ENCODE measurements at regions not wholly inside any gene's neighbourhood (a gene's known extent, or its start where the extent isn't known, plus 50 kb on each side); places are given as distances from the start of the nearest gene placed in this dataset.

DNA sequence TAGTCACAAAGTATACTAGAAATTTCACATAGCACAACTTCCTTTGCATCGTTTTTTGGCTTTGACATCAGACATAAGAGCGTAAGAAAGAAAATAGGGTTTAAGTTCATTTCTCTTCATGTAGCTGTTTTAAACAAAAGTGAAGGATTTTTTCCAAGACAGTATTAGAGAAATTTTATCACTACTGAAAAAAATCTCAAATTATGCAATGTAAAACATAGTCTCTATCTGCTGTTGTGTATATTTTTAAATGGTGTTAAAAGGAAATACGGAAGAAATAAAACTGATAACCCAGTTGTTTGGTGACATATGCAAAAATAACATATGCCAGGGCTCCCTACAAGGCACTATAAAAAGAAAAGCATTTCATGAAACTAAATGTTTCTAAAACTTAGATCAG lies 1449.4 kb downstream of the LRRC4C start:
- Histone ChIP-seq H3K27ac (ENCODE audit: low read depth in 1 of 2, low read length in 2 of 2) (no peak overlapping the region), H3K27me3 (ENCODE audit: control insufficient read depth in 1 of 2, insufficient read depth in 2 of 2, low read length in 1 of 2) (no peaks in the 10 kb centered on the region), H3K36me3 (ENCODE audit: control insufficient read depth in 1 of 2, insufficient read depth in 2 of 2, low read length in 1 of 2) (no peaks in the 10 kb centered on the region), H3K4me1 (ENCODE audit: control insufficient read depth in 1 of 2, insufficient read depth in 2 of 2, low read length in 2 of 2) (no peaks in the 10 kb centered on the region), H3K4me3 (ENCODE audit: low read length in 2 of 2) (no peak overlapping the region), H3K9me3 (ENCODE audit: control insufficient read depth, low read length) (no peaks in the 10 kb centered on the region)
- WGBS, 2 donors: 32 to 44% methylated on average over 3 of the region's 3 CpGs
- DNase-seq (no peak), ATAC-seq (ENCODE audit: low FRiP score) (no peak)
- intact Hi-C loops (cut with DNase I): no loop called here

DNA sequence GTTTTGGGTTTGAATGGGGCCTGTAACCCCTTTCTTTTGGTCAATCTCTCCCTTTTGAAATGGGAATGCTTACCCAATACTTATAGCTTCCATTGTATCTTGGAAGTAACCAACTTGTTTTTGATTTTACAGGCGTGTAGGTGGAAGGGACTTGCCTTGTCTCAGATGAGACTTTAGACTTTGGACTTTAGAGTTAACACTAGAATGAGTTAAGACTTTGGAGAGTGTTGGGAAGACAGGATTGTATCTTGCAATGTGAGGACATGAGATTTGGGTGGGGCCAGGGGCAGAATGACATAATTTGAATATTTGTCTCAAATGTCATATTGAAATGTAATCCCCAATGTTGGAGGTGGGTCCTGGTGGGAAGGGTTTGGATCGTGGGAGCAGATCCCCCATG lies 1466.9 kb downstream of the LRRC4C start:
- H3K27me3 ChIP-seq (ENCODE audit: control insufficient read depth in 1 of 2, insufficient read depth in 2 of 2, low read length in 1 of 2): no peaks in the 10 kb centered on the region
- H3K9me3 ChIP-seq (ENCODE audit: control insufficient read depth, low read length): no peaks in the 10 kb centered on the region
- WGBS, 2 donors: 89 to 93% methylated on average over 2 of the region's 2 CpGs
- DNase-seq: no peak
- intact Hi-C loops (cut with DNase I): no loop called here
- ATAC-seq (ENCODE audit: low FRiP score): no peak
- H3K27ac ChIP-seq (ENCODE audit: low read depth in 1 of 2, low read length in 2 of 2): no peak overlapping the region
- H3K4me1 ChIP-seq (ENCODE audit: control insufficient read depth in 1 of 2, insufficient read depth in 2 of 2, low read length in 2 of 2): no peaks in the 10 kb centered on the region
- no peak overlapping the region for H3K4me3 ChIP-seq (ENCODE audit: low read length in 2 of 2)
- H3K36me3 ChIP-seq (ENCODE audit: control insufficient read depth in 1 of 2, insufficient read depth in 2 of 2, low read length in 1 of 2): no peaks in the 10 kb centered on the region

DNA sequence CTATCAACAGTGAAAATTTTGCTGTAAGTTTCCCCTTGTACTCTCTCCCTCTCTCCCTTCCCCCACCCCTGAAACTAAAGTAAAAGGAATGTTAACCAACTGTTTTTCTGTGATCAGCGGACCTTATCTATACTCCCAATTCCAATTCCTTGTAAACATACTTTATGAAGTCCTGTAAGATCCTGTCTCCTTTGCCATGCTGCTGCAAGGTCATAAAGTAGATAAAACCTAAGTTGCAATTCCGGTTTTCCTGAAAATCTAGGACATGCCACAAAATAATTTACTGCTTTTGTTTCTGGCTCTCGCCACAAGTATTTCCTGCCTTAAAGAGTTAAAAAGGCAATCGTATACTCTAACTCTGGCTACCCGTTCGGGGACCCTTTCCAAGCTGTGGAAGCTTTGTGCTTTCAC lies 1469.0 kb downstream of the LRRC4C start:
- Histone ChIP-seq H3K9me3 (ENCODE audit: control insufficient read depth, low read length) (no peaks in the 10 kb centered on the region), H3K4me3 (ENCODE audit: low read length in 2 of 2) (no peak overlapping the region), H3K27me3 (ENCODE audit: control insufficient read depth in 1 of 2, insufficient read depth in 2 of 2, low read length in 1 of 2) (no peaks in the 10 kb centered on the region), H3K36me3 (ENCODE audit: control insufficient read depth in 1 of 2, insufficient read depth in 2 of 2, low read length in 1 of 2) (no peaks in the 10 kb centered on the region), H3K4me1 (ENCODE audit: control insufficient read depth in 1 of 2, insufficient read depth in 2 of 2, low read length in 2 of 2) (no peaks in the 10 kb centered on the region), H3K27ac (ENCODE audit: low read depth in 1 of 2, low read length in 2 of 2) (no peak overlapping the region)
- intact Hi-C loops (cut with DNase I): no loop called here
- WGBS, 2 donors: 23 to 25% methylated on average over 6 of the region's 6 CpGs
- DNase-seq (no peak), ATAC-seq (ENCODE audit: low FRiP score) (no peak)

DNA sequence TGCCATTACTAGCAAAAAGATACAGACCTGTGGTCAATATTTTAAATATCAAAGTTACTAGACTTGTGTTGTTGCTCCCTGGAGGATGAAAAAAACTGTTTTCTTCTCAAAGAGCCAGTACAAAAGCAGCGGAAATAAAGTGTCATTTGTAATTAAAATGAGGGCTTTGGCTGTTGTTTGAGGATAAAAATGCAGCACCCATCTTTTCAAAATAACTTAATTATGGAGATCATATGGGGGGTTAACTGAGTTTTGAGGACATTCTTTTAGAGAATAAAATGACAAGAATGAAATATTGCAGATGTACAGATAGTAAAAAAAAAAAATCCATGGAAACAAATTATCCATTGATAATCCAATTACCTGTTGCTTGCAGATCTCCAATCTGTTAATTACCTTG lies 1484.4 kb downstream of the LRRC4C start:
- no peaks in the 10 kb centered on the region for H3K9me3 ChIP-seq (ENCODE audit: control insufficient read depth, low read length)
- 93 to 97% methylated on average over 1 of the region's 1 CpG for WGBS, 2 donors

DNA sequence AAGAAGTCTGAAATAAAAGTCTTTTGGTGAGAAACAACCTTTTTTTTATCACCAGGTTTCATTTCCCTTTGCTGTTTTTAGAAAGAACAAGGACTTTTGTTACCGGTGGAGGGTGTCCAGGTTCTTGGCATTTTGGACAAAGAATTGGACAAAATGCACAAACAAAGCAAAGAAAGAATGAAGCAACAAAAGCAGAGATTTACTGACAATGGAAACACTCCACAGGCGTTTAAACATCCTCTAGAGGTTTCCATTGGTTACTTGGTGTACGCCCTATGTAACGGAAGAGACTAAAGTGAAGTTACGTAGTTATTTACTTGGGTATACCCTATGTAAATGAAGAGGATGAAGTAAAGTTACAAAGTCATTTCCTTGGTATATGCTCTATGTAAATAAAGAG lies 1487.0 kb downstream of the LRRC4C start:
- Histone ChIP-seq H3K27me3 (ENCODE audit: control insufficient read depth in 1 of 2, insufficient read depth in 2 of 2, low read length in 1 of 2) (no peaks in the 10 kb centered on the region), H3K9me3 (ENCODE audit: control insufficient read depth, low read length) (peaks cover 2% of the 10 kb centered on the region), H3K27ac (ENCODE audit: low read depth in 1 of 2, low read length in 2 of 2) (no peak overlapping the region), H3K4me3 (ENCODE audit: low read length in 2 of 2) (no peak overlapping the region), H3K4me1 (ENCODE audit: control insufficient read depth in 1 of 2, insufficient read depth in 2 of 2, low read length in 2 of 2) (peaks cover 0 to 4% of the 10 kb centered on the region in 2 donors), H3K36me3 (ENCODE audit: control insufficient read depth in 1 of 2, insufficient read depth in 2 of 2, low read length in 1 of 2) (no peaks in the 10 kb centered on the region)
- ATAC-seq (ENCODE audit: low FRiP score) (no peak), DNase-seq (no peak)
- intact Hi-C loops (cut with DNase I): no loop called here
- 70 to 72% methylated on average over 5 of the region's 5 CpGs for WGBS, 2 donors

More for the DNA sequence above, 1484.4 kb downstream of the LRRC4C start:
- intact Hi-C loops (cut with DNase I): no loop called here
- no peak for DNase-seq
- no peak for ATAC-seq (ENCODE audit: low FRiP score)
- H3K27me3 ChIP-seq (ENCODE audit: control insufficient read depth in 1 of 2, insufficient read depth in 2 of 2, low read length in 1 of 2): no peaks in the 10 kb centered on the region
- no peak overlapping the region for H3K4me3 ChIP-seq (ENCODE audit: low read length in 2 of 2)
- H3K27ac ChIP-seq (ENCODE audit: low read depth in 1 of 2, low read length in 2 of 2): no peak overlapping the region
- H3K4me1 ChIP-seq (ENCODE audit: control insufficient read depth in 1 of 2, insufficient read depth in 2 of 2, low read length in 2 of 2): no peaks in the 10 kb centered on the region
- no peaks in the 10 kb centered on the region for H3K36me3 ChIP-seq (ENCODE audit: control insufficient read depth in 1 of 2, insufficient read depth in 2 of 2, low read length in 1 of 2)

DNA sequence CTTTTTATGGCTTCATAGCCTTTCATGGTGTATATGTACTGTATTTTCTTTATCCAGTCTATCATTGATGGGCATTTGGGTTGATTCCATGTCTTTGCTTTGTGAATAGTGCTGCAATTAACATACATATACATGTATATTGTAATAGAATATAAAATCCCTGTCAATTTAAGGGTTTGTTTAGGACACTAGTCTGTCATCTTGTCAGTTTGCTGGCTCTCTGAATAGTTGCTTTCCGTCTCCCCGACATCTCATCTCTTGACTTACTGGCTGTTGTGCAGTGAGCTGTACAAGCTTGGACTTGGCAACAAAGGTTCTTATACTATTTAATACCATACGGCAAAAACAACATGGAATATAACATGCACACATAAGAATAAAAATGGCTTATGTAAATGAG lies 1487.5 kb downstream of the LRRC4C start:
- Histone ChIP-seq H3K4me3 (ENCODE audit: low read length in 2 of 2) (no peak overlapping the region), H3K27me3 (ENCODE audit: control insufficient read depth in 1 of 2, insufficient read depth in 2 of 2, low read length in 1 of 2) (no peaks in the 10 kb centered on the region), H3K4me1 (ENCODE audit: control insufficient read depth in 1 of 2, insufficient read depth in 2 of 2, low read length in 2 of 2) (peaks cover 0 to 4% of the 10 kb centered on the region in 2 donors), H3K27ac (ENCODE audit: low read depth in 1 of 2, low read length in 2 of 2) (no peak overlapping the region), H3K36me3 (ENCODE audit: control insufficient read depth in 1 of 2, insufficient read depth in 2 of 2, low read length in 1 of 2) (no peaks in the 10 kb centered on the region), H3K9me3 (ENCODE audit: control insufficient read depth, low read length) (peaks cover 2% of the 10 kb centered on the region)
- DNase-seq (no peak), ATAC-seq (ENCODE audit: low FRiP score) (no peak)
- intact Hi-C loops (cut with DNase I): no loop called here
- 87 to 89% methylated on average over 3 of the region's 3 CpGs for WGBS, 2 donors

DNA sequence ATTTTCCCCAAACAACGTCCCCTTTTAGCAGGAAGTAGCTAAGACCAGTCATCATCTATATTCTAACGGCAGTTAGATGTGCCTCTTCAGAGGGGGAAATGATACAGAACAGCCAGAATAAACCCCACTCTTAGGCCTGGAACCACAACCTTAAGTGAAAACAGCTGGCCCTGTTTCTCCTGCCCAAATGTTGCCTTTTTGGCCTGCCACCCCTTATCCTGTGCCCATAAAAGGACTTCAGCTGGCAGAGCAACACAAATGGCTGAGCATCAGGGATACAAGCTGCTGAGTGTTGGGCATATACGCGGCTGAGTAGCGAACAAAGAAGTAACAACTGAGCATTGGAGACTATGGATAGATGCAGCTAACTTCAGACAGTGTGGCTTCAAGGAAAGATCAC lies 1491.4 kb downstream of the LRRC4C start:
- no peak overlapping the region for H3K27ac ChIP-seq (ENCODE audit: low read depth in 1 of 2, low read length in 2 of 2)
- DNase-seq (no peak), ATAC-seq (ENCODE audit: low FRiP score) (no peak)
- H3K4me3 ChIP-seq (ENCODE audit: low read length in 2 of 2): no peak overlapping the region
- H3K36me3 ChIP-seq (ENCODE audit: control insufficient read depth in 1 of 2, insufficient read depth in 2 of 2, low read length in 1 of 2): no peaks in the 10 kb centered on the region
- peaks cover 2% of the 10 kb centered on the region for H3K9me3 ChIP-seq (ENCODE audit: control insufficient read depth, low read length)
- no peaks in the 10 kb centered on the region for H3K27me3 ChIP-seq (ENCODE audit: control insufficient read depth in 1 of 2, insufficient read depth in 2 of 2, low read length in 1 of 2)
- peaks cover 0 to 4% of the 10 kb centered on the region in 2 donors for H3K4me1 ChIP-seq (ENCODE audit: control insufficient read depth in 1 of 2, insufficient read depth in 2 of 2, low read length in 2 of 2)
- 5 to 15% methylated on average over 5 of the region's 5 CpGs for WGBS, 2 donors
- intact Hi-C loops (cut with DNase I): no loop called here

DNA sequence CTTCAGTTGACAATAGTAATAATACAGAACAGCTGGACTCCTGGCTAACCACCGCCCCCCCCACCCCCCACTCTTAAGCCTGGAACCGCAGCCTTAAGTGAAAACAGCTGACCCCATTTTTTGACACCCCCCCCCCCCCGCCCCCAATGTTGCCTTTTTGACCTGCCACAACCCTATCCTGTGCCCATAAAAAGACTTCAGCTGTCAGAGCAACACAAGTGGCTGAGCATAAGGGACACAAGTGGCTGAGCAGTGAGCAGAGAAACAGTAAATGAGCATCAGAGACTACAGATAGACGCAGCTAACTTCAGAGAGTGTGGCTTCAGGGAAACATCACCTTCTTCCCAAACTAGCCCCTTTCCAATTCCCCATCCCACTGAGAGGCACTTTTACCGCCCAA lies 1493.8 kb downstream of the LRRC4C start:
- Histone ChIP-seq H3K27ac (ENCODE audit: low read depth in 1 of 2, low read length in 2 of 2) (no peak overlapping the region), H3K36me3 (ENCODE audit: control insufficient read depth in 1 of 2, insufficient read depth in 2 of 2, low read length in 1 of 2) (no peaks in the 10 kb centered on the region), H3K4me3 (ENCODE audit: low read length in 2 of 2) (no peak overlapping the region), H3K4me1 (ENCODE audit: control insufficient read depth in 1 of 2, insufficient read depth in 2 of 2, low read length in 2 of 2) (peaks cover 0 to 4% of the 10 kb centered on the region in 2 donors), H3K9me3 (ENCODE audit: control insufficient read depth, low read length) (peaks cover 2% of the 10 kb centered on the region), H3K27me3 (ENCODE audit: control insufficient read depth in 1 of 2, insufficient read depth in 2 of 2, low read length in 1 of 2) (no peaks in the 10 kb centered on the region)
- 70 to 78% methylated on average over 5 of the region's 5 CpGs for WGBS, 2 donors
- ATAC-seq (ENCODE audit: low FRiP score) (no peak), DNase-seq (no peak)
- intact Hi-C loops (cut with DNase I): no loop called here

DNA sequence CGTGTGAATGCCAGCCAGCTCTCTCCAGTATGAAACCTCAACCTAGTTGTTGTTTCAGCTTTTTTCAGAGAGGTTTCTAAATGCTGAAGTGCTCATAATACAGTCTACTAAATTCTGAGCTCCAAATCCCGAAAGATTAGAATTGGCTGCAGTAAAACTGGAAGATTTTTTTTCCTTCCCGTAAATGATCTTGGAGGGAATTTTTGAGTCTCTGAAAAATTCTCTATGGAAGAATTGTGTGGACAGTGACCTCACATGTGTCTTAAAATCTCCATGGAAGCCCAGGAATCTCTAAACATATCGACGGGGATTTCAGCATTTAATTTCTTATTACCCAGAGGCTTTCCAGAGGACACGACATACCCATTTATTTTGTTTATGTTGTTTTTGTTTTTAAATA lies 1499.2 kb downstream of the LRRC4C start:
- Histone ChIP-seq H3K4me1 (ENCODE audit: control insufficient read depth in 1 of 2, insufficient read depth in 2 of 2, low read length in 2 of 2) (no peaks in the 10 kb centered on the region), H3K4me3 (ENCODE audit: low read length in 2 of 2) (no peak overlapping the region), H3K27me3 (ENCODE audit: control insufficient read depth in 1 of 2, insufficient read depth in 2 of 2, low read length in 1 of 2) (no peaks in the 10 kb centered on the region), H3K9me3 (ENCODE audit: control insufficient read depth, low read length) (no peaks in the 10 kb centered on the region), H3K36me3 (ENCODE audit: control insufficient read depth in 1 of 2, insufficient read depth in 2 of 2, low read length in 1 of 2) (no peaks in the 10 kb centered on the region), H3K27ac (ENCODE audit: low read depth in 1 of 2, low read length in 2 of 2) (no peak overlapping the region)
- DNase-seq: no peak
- ATAC-seq (ENCODE audit: low FRiP score): peak; percentile 44
- intact Hi-C loops (cut with DNase I): no loop called here
- 28 to 41% methylated on average over 6 of the region's 6 CpGs for WGBS, 2 donors

Measured in aorta (tissue), 5 donors.